ENCODE measurements at regions not wholly inside any gene's neighbourhood (a gene's known extent, or its start where the extent isn't known, plus 50 kb on each side); places are given as distances from the start of the nearest gene placed in this dataset.
"Not testable (repeated sequence)": the region's sequence is repeated elsewhere in the genome, so short reads cannot be mapped to it uniquely, and the experiment has no call there.

- H3K27ac ChIP-seq, result no peak overlapping the region
- TF ChIP-seq CTCF (IDR thresholded peaks at IDR 0.05) (no peak), ZFX (IDR thresholded peaks at IDR 0.05; ENCODE audit: borderline replicate concordance) (no peak)
Observed at GRCh38 chr5:120162321-120162720, 301.8 kb upstream of the PRR16 start.

DNA sequence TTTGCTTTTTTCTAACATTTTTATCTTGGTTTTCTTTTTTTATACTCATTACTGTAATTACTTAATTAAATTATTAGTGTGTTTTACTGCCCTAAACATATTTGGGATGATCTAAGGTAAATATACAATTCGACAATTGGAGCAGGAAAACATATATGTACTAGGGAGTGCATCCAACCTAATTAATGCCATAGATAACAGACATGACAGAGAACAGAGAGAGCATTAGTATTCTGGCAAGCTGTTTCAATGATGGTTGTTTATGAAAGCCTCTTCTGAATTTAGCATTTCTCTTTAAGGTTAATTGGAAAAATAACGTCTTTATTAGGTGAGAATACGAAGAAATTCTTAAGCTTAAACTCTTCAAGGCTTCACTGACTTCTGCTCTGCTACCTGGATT is 300.1 kb upstream of the PRR16 start:
- TF ChIP-seq CTCF (IDR thresholded peaks at IDR 0.05), result no peak
- no peak for TF ChIP-seq ZFX (IDR thresholded peaks at IDR 0.05; ENCODE audit: borderline replicate concordance)

GRCh38 chr5:120164986-120165385 is 299.1 kb upstream of the PRR16 start:
- no peak for TF ChIP-seq ZFX (IDR thresholded peaks at IDR 0.05; ENCODE audit: borderline replicate concordance)
- TF ChIP-seq CTCF (IDR thresholded peaks at IDR 0.05), result no peak
- no peak overlapping the region for H3K27ac ChIP-seq

More for the DNA sequence above, 300.1 kb upstream of the PRR16 start:
- no peak overlapping the region for H3K27ac ChIP-seq

- H3K27ac ChIP-seq, result no peak overlapping the region
- TF ChIP-seq ZFX (IDR thresholded peaks at IDR 0.05; ENCODE audit: borderline replicate concordance) (no peak), CTCF (IDR thresholded peaks at IDR 0.05) (no peak)
Observed at GRCh38 chr5:120173125-120173524, 291.0 kb upstream of the PRR16 start.

DNA sequence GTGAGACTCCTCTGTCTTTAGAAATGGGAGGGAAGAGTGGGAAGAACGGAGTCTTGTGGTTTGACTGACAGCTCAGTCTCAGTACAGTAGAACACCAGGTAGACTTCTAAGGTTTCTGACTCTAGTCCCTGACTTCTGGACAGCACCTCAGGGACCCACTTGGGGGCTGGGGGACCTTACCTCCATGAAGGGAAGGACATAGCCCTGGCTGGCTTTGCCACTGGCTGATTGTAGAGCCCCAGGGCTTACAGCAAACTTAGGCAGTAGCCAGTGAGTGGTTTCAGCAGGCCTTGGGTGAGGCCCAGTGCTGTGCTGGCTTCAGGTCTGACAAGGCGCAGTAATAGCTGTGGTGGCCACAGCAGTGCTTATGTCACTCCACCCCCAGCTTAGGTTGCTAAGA is 290.0 kb upstream of the PRR16 start:
- TF ChIP-seq CTCF (IDR thresholded peaks at IDR 0.05) (no peak), ZFX (IDR thresholded peaks at IDR 0.05; ENCODE audit: borderline replicate concordance) (no peak)
- H3K27ac ChIP-seq, result no peak overlapping the region

- H3K27ac ChIP-seq, result not testable (repeated sequence)
Observed at GRCh38 chr5:120181238-120181637, 282.9 kb upstream of the PRR16 start.

DNA sequence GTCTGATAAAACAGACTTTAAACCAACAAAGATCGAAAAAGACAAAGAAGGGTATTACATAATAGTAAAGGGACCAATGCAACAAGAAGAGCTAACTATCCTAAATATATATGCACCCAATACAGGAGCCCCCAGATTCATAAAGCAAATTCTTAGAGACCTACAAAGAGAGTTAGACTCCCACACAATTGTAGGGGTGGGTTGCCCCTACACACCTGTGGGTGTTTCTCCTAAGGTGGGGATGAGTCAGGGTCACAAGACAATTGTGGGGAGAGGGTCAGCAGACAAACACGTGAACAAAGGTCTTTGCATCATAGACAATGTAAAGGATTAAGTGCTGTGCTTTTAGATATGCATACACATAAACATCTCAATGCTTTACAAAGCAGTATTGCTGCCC is 269.4 kb upstream of the PRR16 start:
- H3K27ac ChIP-seq, result not testable (repeated sequence)

GRCh38 chr5:120199559-120199958 is 264.5 kb upstream of the PRR16 start:
- TF ChIP-seq CTCF (IDR thresholded peaks at IDR 0.05), result no peak
- TF ChIP-seq ZFX (IDR thresholded peaks at IDR 0.05; ENCODE audit: borderline replicate concordance), result no peak
- H3K27ac ChIP-seq, result no peak overlapping the region

Measured in 22Rv1 (cell line).